Endothelial cell (in vitro differentiated cells): ENCODE measurements at regions not wholly inside any gene's neighbourhood (a gene's known extent, or its start where the extent isn't known, plus 50 kb on each side); places are given as distances from the start of the nearest gene placed in this dataset.

Experiments used
- DNase-seq: peaks from one replicate; pipeline ENCODE4 v3.0.0; 2021; ENCODE audit warnings: low spot score
- H3K27ac Mint-ChIP-seq: one replicate; pipeline ENCODE4 v1.8.0; 2021; ENCODE audit warnings: mixed read lengths, inconsistent platforms; ENCODE audit not compliant: unreplicated experiment
- H3K27me3 Mint-ChIP-seq: one replicate; pipeline ENCODE4 v1.8.0; 2021; ENCODE audit warnings: mild to moderate bottlenecking, moderate library complexity, mixed read lengths, inconsistent platforms; ENCODE audit not compliant: unreplicated experiment
- H3K36me3 Mint-ChIP-seq: one replicate; pipeline ENCODE4 v1.8.0; 2021; ENCODE audit warnings: mild to moderate bottlenecking, low read depth, mixed read lengths, inconsistent platforms; ENCODE audit not compliant: unreplicated experiment
- H3K4me1 Mint-ChIP-seq: one replicate; pipeline ENCODE4 v1.8.0; 2021; ENCODE audit warnings: mild to moderate bottlenecking, mixed read lengths, inconsistent platforms; ENCODE audit not compliant: unreplicated experiment
- H3K4me3 Mint-ChIP-seq: one replicate; pipeline ENCODE4 v1.8.0; 2021; ENCODE audit warnings: mild to moderate bottlenecking, mixed read lengths, inconsistent platforms; ENCODE audit not compliant: unreplicated experiment
- H3K9me3 Mint-ChIP-seq: one replicate; pipeline ENCODE4 v1.8.0; 2021; ENCODE audit warnings: mixed read lengths, inconsistent platforms; ENCODE audit not compliant: unreplicated experiment
- TF ChIP-seq, protein P1 (sequence below): fragments of 200-600 bp; sonication (generic); IDR thresholded peaks from one replicate; pipeline ENCODE4 v1.5.0; 2021; ENCODE audit warnings: antibody characterized with exemption; ENCODE audit not compliant: unreplicated experiment

- no peaks in the 10 kb centered on the region for H3K36me3 Mint-ChIP-seq
- DNase-seq, result no peak
- no peak overlapping the region for H3K4me3 Mint-ChIP-seq
- TF ChIP-seq, protein P1, sequence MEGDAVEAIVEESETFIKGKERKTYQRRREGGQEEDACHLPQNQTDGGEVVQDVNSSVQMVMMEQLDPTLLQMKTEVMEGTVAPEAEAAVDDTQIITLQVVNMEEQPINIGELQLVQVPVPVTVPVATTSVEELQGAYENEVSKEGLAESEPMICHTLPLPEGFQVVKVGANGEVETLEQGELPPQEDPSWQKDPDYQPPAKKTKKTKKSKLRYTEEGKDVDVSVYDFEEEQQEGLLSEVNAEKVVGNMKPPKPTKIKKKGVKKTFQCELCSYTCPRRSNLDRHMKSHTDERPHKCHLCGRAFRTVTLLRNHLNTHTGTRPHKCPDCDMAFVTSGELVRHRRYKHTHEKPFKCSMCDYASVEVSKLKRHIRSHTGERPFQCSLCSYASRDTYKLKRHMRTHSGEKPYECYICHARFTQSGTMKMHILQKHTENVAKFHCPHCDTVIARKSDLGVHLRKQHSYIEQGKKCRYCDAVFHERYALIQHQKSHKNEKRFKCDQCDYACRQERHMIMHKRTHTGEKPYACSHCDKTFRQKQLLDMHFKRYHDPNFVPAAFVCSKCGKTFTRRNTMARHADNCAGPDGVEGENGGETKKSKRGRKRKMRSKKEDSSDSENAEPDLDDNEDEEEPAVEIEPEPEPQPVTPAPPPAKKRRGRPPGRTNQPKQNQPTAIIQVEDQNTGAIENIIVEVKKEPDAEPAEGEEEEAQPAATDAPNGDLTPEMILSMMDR, result no peak
- no peaks in the 10 kb centered on the region for H3K9me3 Mint-ChIP-seq
- H3K27me3 Mint-ChIP-seq, result no peaks in the 10 kb centered on the region
- no peak overlapping the region for H3K27ac Mint-ChIP-seq
- peaks cover 18% of the 10 kb centered on the region for H3K4me1 Mint-ChIP-seq
Observed at GRCh38 chr9:4417578-4418325, 72.5 kb upstream of the SLC1A1 start.

DNA sequence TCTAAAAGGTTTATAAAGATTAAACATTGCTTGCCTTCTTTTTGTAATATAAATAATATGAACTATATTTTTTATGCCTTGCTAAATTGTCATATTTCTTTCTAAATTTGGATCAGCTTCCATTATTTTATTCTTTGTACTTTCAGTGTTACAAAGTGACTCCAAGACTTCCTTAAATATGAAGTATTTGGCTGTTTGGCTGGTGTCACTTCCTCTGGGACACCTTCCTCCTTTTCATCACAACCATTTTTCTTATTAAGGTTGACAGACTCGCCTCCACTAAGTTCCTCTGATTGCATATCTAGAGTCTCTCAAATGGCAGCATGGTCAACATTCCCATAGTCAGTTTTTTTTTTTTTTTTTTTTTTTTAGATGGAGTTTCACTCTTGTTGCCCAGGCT is 73.8 kb upstream of the SLC1A1 start:
- Mint-ChIP-seq H3K9me3 (no peaks in the 10 kb centered on the region), H3K4me3 (no peak overlapping the region), H3K27ac (no peak overlapping the region), H3K4me1 (peaks cover 5% of the 10 kb centered on the region), H3K27me3 (no peaks in the 10 kb centered on the region), H3K36me3 (no peaks in the 10 kb centered on the region)
- TF ChIP-seq, protein P1, result no peak
- DNase-seq, result no peak

GRCh38 chr9:4415281-4415680 is 75.0 kb upstream of the SLC1A1 start:
- Mint-ChIP-seq H3K27ac (no peak overlapping the region), H3K4me3 (no peak overlapping the region), H3K4me1 (peaks cover 3% of the 10 kb centered on the region), H3K9me3 (no peaks in the 10 kb centered on the region), H3K27me3 (no peaks in the 10 kb centered on the region), H3K36me3 (no peaks in the 10 kb centered on the region)
- no peak for DNase-seq
- TF ChIP-seq, protein P1, result no peak

GRCh38 chr9:4413856-4414255 is 76.4 kb upstream of the SLC1A1 start:
- TF ChIP-seq, protein P1, result no peak
- no peaks in the 10 kb centered on the region for H3K27me3 Mint-ChIP-seq

DNA sequence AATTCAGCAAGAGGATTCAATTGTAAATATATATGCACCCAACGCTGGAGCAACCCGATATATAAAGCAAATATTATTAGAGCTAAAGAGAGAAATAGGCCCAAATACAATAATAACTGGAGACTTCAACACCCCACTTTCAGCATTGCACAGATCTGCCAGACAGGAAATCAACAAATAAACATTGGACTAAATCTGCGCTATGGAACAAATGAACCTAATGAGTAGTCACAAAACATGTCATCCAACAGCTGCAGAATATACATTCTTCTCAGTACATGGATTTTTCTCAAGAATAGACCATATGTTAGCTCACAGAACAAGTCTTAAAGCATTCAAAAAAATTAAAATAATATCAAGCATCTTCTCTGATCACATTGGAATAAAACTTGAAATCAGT is 86.1 kb upstream of the SLC1A1 start:
- H3K36me3 Mint-ChIP-seq, result no peaks in the 10 kb centered on the region
- H3K4me1 Mint-ChIP-seq, result no peaks in the 10 kb centered on the region
- no peaks in the 10 kb centered on the region for H3K9me3 Mint-ChIP-seq
- peaks cover 2% of the 10 kb centered on the region for H3K27me3 Mint-ChIP-seq
- TF ChIP-seq, protein P1, result no peak
- no peak overlapping the region for H3K4me3 Mint-ChIP-seq
- DNase-seq, result no peak
- no peak overlapping the region for H3K27ac Mint-ChIP-seq

More at GRCh38 chr9:4413856-4414255, 76.4 kb upstream of the SLC1A1 start:
- H3K27ac Mint-ChIP-seq, result no peak overlapping the region
- no peaks in the 10 kb centered on the region for H3K36me3 Mint-ChIP-seq
- DNase-seq, result no peak
- H3K4me3 Mint-ChIP-seq, result no peak overlapping the region
- peaks cover 3% of the 10 kb centered on the region for H3K4me1 Mint-ChIP-seq
- no peaks in the 10 kb centered on the region for H3K9me3 Mint-ChIP-seq
